OCI-LY3 (cell line): ENCODE measurements at regions not wholly inside any gene's neighbourhood (a gene's known extent, or its start where the extent isn't known, plus 50 kb on each side); places are given as distances from the start of the nearest gene placed in this dataset.
"Not testable (repeated sequence)": the region's sequence is repeated elsewhere in the genome, so short reads cannot be mapped to it uniquely, and the experiment has no call there.

Experiments used
- H2AFZ ChIP-seq: fragments of 200-600, 300-600 bp; shearing (Covaris generic); 2 replicates; pipeline ENCODE4 v1.6.0; 2014; ENCODE audit warnings: antibody characterized with exemption, low read depth, low read length
- H3K27ac ChIP-seq: fragments of 200-600, 300-600 bp; sonication (generic); 2 replicates; pipeline ENCODE4 v1.5.1; 2014; ENCODE audit warnings: mild to moderate bottlenecking, low read length, moderate library complexity, mixed read lengths
- H3K27me3 ChIP-seq: fragments of 200-600, 300-600 bp; sonication (generic); 2 replicates; pipeline ENCODE4 v1.6.1; 2014; ENCODE audit warnings: low read depth, low read length, mixed read lengths
- H3K36me3 ChIP-seq: fragments of 200-600, 300-600 bp; sonication (generic); replicated peaks from 2 replicates; pipeline ENCODE3; 2014; ENCODE audit warnings: low read depth, low read length, mixed read lengths
- H3K4me1 ChIP-seq: fragments of 300-600, 200-600 bp; sonication (generic); 2 replicates; pipeline ENCODE4 v1.6.1; 2014; ENCODE audit warnings: low read length, mixed read lengths
- H3K4me2 ChIP-seq: fragments of 200-600, 300-600 bp; sonication (generic); 2 replicates; pipeline ENCODE4 v1.6.1; 2014; ENCODE audit warnings: low read length, mixed read lengths
- H3K4me3 ChIP-seq: fragments of 300-600, 200-600 bp; sonication (generic); 2 replicates; pipeline ENCODE4 v1.5.1; 2014; ENCODE audit warnings: antibody characterized with exemption, mild to moderate bottlenecking, low read length, moderate library complexity
- H3K79me2 ChIP-seq: fragments of 300-600, 200-600 bp; shearing (Covaris generic); 2 replicates; pipeline ENCODE4 v1.6.1; 2014; ENCODE audit warnings: mild to moderate bottlenecking, low read length, mixed read lengths
- H3K9ac ChIP-seq: fragments of 300-600, 200-600 bp; shearing (Covaris generic); 2 replicates; pipeline ENCODE4 v1.6.0; 2014; ENCODE audit warnings: mild to moderate bottlenecking, low read length, moderate library complexity
- H3K9me3 ChIP-seq: fragments of 200-600, 300-600 bp; shearing (Covaris generic); 2 replicates; pipeline ENCODE4 v1.6.1; 2014; ENCODE audit warnings: low read length, mixed read lengths; ENCODE audit not compliant: insufficient read depth
- H4K20me1 ChIP-seq: fragments of 200-600, 300-600 bp; sonication (generic); 2 replicates; pipeline ENCODE4 v1.6.1; 2016; ENCODE audit warnings: low read length, mixed read lengths; ENCODE audit not compliant: insufficient read depth

GRCh38 chr4:8990341-8990740 lies 118.7 kb upstream of the HMX1 start:
- H3K36me3 ChIP-seq, H3K9ac ChIP-seq, H3K4me3 ChIP-seq, H2AFZ ChIP-seq, H3K27me3 ChIP-seq, H3K79me2 ChIP-seq, H3K4me2 ChIP-seq, H3K27ac ChIP-seq, H3K4me1 ChIP-seq, H3K9me3 ChIP-seq, H4K20me1 ChIP-seq: not testable (repeated sequence)

DNA sequence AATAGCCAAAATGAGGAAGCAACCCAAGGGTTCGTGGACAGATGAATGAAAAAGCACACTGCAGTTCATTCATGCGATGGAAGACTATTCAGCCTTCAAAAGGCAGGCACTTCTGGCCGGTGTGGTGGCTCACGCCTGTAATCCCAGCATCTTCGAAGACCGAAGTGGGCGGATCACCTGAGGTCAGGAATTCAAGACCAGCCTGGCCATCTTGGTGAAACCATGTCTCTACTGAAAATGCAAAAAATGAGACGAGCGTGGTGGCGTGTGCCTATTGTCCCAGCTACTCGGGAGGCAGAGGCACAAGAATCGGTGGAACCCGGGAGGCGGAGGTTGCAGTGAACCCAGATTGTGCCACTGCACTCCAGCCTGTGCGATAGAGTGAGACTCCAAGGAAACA lies 114.1 kb upstream of the HMX1 start:
- not testable (repeated sequence) for H3K4me3 ChIP-seq, H4K20me1 ChIP-seq, H2AFZ ChIP-seq, H3K4me2 ChIP-seq, H3K9ac ChIP-seq, H3K79me2 ChIP-seq, H3K4me1 ChIP-seq, H3K36me3 ChIP-seq, H3K27ac ChIP-seq, H3K27me3 ChIP-seq, H3K9me3 ChIP-seq

DNA sequence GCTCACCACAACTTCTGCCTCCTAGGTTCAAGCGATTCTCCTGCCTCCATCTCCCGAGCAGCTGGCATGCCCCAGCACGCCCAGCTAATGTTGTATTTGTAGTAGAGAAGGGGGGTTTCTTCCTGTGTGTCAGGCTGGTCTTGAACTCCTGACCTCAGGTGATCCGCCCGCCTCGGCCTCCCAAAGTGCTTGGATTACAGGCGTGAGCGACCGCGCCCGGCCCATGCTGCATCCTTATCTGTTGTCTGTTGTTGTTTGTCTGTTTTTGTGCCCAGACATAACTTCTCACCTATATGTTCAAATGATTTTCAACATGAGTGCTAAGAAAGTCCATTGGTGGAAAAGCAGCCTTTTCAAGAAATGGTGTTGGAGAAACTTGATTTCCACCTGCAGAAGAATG lies 113.0 kb upstream of the HMX1 start:
- not testable (repeated sequence) for H3K4me1 ChIP-seq, H4K20me1 ChIP-seq, H3K27me3 ChIP-seq, H3K4me2 ChIP-seq, H3K4me3 ChIP-seq, H3K79me2 ChIP-seq, H3K27ac ChIP-seq, H3K36me3 ChIP-seq, H2AFZ ChIP-seq, H3K9me3 ChIP-seq, H3K9ac ChIP-seq

GRCh38 chr4:8983921-8984320 lies 112.3 kb upstream of the HMX1 start:
- H3K4me3 ChIP-seq, H3K9me3 ChIP-seq, H3K27me3 ChIP-seq, H3K9ac ChIP-seq, H4K20me1 ChIP-seq, H3K36me3 ChIP-seq, H3K79me2 ChIP-seq, H2AFZ ChIP-seq, H3K4me2 ChIP-seq, H3K4me1 ChIP-seq, H3K27ac ChIP-seq: not testable (repeated sequence)

GRCh38 chr4:8976466-8977128 lies 105.0 kb upstream of the HMX1 start:
- not testable (repeated sequence) for H3K4me2 ChIP-seq, H2AFZ ChIP-seq, H4K20me1 ChIP-seq, H3K36me3 ChIP-seq, H3K9me3 ChIP-seq, H3K27ac ChIP-seq, H3K79me2 ChIP-seq, H3K4me1 ChIP-seq, H3K9ac ChIP-seq, H3K27me3 ChIP-seq, H3K4me3 ChIP-seq

DNA sequence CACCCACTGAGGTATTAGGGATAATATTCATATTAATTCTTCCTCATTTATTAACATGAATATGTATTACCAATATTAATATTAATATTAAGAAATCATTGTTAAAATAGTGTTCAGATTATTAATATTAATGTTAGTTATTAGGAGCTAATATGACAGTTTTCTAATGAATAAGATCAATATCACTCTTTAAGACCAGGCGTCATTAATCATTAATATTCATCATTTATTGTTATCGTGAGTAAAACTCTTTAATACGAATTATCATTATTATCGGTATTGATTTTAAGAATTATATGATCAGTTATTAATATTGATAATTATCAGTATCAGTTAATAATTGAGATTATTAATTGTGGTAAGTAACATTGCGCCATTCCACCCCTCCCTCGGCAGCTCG lies 101.0 kb upstream of the HMX1 start:
- not testable (repeated sequence) for H3K9me3 ChIP-seq, H3K79me2 ChIP-seq

DNA sequence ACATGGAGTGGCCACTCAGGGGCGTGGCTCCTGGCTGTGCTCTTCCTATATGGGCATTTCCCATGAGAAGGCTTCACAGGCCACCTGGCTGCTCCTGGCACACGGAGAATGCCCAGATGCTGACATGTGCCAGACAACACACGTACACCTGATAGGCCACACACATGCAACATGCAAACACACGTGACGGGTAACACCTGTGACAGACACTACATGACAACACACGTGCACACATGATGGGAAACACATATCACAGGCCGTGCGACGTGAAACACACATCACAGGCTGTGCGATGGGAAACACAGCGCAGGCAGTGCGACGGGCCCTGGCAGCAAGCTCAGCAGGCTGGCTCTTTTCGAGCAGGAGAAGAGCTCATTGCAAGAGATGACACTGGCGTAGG lies 94.3 kb upstream of the HMX1 start:
- not testable (repeated sequence) for H3K27me3 ChIP-seq, H3K4me1 ChIP-seq, H3K27ac ChIP-seq, H2AFZ ChIP-seq, H3K9ac ChIP-seq, H3K4me2 ChIP-seq, H3K4me3 ChIP-seq, H3K9me3 ChIP-seq, H4K20me1 ChIP-seq, H3K79me2 ChIP-seq, H3K36me3 ChIP-seq

More for the DNA sequence above, 101.0 kb upstream of the HMX1 start:
- H3K4me2 ChIP-seq, H3K4me3 ChIP-seq, H3K27ac ChIP-seq, H3K36me3 ChIP-seq, H2AFZ ChIP-seq, H3K27me3 ChIP-seq, H3K4me1 ChIP-seq, H3K9ac ChIP-seq, H4K20me1 ChIP-seq: not testable (repeated sequence)

GRCh38 chr4:8964201-8964788 lies 92.7 kb upstream of the HMX1 start:
- not testable (repeated sequence) for H4K20me1 ChIP-seq, H3K9ac ChIP-seq, H3K79me2 ChIP-seq, H2AFZ ChIP-seq, H3K4me2 ChIP-seq, H3K27me3 ChIP-seq, H3K36me3 ChIP-seq, H3K4me3 ChIP-seq, H3K4me1 ChIP-seq, H3K9me3 ChIP-seq, H3K27ac ChIP-seq

DNA sequence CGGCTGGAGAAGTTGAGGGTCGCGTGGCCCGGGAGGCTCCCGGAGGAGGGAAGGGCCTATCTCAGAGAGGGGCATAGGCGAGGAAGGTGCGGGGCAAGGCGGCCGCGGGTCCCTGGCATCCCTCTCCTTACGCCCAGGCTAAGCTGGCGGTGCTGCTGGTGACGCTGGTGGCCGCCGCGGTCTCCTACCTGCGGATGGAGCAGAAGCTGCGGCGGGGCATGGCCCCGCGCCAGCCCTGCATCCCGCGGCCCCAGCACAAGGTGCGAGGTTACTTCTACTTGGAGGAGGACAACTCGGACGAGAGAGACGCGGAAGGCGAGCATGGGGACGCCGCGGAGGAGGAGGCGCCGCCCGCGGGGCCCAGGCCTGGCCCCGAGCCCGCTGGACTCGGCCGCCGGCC lies 91.9 kb upstream of the HMX1 start:
- not testable (repeated sequence) for H3K4me2 ChIP-seq, H3K27ac ChIP-seq, H3K79me2 ChIP-seq, H4K20me1 ChIP-seq, H2AFZ ChIP-seq, H3K36me3 ChIP-seq, H3K9me3 ChIP-seq, H3K4me1 ChIP-seq, H3K27me3 ChIP-seq, H3K4me3 ChIP-seq, H3K9ac ChIP-seq
